HG03139 (cell line): ENCODE measurements at regions not wholly inside any gene's neighbourhood (a gene's known extent, or its start where the extent isn't known, plus 50 kb on each side); places are given as distances from the start of the nearest gene placed in this dataset.
"Not testable (repeated sequence)": the region's sequence is repeated elsewhere in the genome, so short reads cannot be mapped to it uniquely, and the experiment has no call there.

Experiments
- ATAC-seq: cut with Tn5 transposase; IDR thresholded peaks from one replicate; pipeline ENCODE4 v1.9.1; 2021; ENCODE audit not compliant: unreplicated experiment

GRCh38 chr20:47925593-47925992, 140.3 kb upstream of the SULF2 start:
- ATAC-seq: no peak

GRCh38 chr20:47922269-47922668, 137.0 kb upstream of the SULF2 start:
- ATAC-seq: no peak

DNA sequence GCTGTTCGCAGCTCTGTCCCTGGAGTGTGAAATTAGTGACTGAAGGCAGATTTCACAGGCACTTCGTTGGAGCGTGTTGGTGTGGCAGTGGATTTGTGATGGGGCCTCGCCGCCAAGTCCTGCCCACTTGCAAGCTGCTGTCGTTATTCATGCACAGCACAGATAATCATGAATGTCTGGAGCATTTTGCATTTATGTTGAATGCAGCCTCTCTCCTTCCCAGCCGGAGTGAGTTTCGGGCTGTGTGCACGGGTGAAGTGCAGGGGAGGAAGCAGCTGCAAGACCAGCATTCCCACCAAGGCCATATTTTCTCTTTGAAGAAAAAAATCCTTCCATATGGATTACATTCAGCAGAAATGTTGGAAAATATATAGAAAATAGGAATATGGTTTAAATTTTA, 136.5 kb upstream of the SULF2 start:
- ATAC-seq: not testable (repeated sequence)

DNA sequence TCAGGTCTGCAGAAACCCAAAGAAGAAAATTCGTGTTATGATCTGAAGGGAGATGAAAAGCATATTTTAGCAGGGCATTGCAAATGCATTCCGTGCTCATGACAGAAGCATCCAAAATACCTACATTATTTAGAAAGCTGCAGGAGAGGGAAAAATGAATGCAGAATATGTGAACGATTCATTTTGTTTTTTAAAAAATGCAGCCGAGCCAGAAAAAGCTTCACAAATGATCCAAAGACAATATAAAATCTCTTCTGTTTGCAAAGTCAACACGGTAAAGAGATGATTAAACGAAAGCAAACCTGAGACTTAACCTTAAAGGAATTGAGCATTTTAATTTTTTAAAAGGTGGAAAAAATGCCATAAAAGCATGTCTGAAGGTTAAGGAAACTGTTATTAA, 136.1 kb upstream of the SULF2 start:
- ATAC-seq: no peak

- no peak for ATAC-seq
These were observed 132.3 kb upstream of the SULF2 start for GRCh38 chr20:47917549-47918070.

- ATAC-seq: no peak
These were observed 130.2 kb upstream of the SULF2 start for GRCh38 chr20:47915495-47915894.

GRCh38 chr20:47914792-47915191, 129.5 kb upstream of the SULF2 start:
- ATAC-seq: no peak

DNA sequence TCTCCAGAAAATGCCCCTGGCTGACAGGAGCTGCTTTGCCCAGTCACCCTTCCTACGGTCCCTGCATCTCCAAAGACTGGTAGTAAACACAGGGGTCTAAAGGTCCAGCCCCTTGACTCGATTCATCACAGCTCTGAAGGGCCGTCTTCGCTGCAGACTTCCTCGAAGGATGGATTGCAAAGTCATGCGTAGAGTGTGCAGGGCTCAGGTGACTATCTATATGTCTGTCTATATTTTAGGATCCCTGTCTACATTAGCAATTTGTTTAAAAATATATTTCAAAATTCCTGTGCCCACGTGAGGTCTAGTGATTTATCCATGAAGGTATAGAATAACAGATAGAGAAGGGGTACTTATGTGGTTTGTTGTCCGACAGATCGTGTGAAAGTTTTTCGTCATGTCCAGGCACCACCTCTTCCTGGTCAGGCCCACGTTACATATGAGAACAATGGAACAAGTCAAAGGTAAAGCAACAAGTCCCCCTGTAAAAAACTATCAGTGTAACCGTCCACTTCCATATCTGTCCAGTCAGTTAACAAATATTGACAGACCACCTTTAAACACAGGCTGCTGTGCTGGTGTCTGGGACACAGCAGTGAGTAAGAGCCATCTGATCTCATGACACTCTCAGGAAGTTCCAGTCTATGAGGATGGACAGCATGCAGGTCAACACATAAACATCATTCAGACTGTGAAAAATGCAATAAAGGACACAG, 127.7 kb upstream of the SULF2 start:
- ATAC-seq: not testable (repeated sequence)

DNA sequence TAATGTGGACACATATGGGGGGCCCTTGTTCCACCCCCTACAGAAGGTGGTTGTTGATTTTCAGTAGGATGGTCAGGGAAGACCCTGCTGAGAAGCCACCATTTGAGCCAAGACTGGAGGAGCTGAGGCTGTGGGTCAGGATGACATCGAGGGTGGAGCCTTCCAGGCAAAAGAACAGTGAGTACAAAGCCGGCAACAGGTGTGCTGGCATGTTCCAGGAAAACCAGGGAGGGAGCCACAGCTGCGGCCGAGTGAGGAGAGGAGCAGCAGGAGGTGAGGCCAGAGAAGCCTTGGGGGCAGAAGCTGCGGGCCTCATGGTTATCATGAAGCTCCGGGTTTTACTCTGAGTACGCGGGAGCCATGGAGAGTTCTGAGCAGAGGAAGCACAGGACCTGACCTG, 126.9 kb upstream of the SULF2 start:
- not testable (repeated sequence) for ATAC-seq

- ATAC-seq: not testable (repeated sequence)
These were observed 124.6 kb upstream of the SULF2 start for GRCh38 chr20:47909696-47910369.

DNA sequence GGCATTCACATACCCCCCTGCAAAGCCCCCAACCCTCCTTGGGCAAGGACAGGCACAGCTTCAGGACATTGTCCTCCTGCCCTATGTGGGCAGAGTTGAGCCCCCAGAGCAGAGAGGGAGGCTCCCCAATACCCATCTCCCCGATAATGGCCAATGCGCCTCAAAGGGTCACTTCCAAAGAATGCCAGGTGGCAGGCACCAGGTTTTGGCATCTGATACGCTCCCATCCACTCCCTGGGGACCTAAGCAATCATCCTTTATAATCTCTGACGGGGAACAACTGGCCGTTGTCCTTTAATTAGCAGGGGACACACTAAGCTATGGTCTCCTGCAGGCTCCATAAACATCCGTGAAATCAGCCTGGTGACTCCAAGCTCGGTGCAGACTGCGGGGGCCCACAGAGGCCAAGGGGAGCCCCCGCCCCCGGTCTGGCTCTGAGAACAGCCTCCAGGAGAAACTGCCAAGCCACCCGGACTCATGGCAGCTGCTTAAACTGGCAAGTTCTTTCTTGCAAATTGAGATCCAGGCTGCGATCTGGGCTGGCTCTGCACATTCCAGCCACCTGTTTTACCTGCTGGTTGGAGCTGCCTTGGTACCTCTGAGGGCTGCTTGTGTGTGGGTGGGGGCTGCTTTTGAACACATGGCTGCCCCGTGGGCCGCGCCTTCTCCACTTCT, 123.2 kb upstream of the SULF2 start:
- not testable (repeated sequence) for ATAC-seq

DNA sequence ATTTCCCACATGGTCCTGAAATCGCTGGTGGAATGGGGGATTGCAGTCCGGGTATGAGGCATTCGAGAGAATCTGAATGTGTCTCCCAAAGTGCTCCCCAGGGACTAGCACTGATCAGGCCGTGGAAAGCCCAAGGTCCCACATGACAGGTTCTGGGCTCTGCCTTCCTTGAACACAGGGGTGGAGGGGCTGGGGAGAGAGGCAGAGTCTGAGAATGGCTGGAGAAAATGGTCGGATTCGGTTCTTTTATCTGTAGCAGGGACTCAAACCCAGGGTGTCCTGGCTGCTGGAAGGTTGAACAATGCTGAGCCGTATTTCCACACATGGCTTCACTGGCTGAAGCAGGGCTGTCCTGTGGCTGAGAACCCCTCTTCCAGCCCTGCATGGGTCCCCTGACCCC, 122.7 kb upstream of the SULF2 start:
- ATAC-seq: not testable (repeated sequence)

GRCh38 chr20:47907031-47907675, 121.9 kb upstream of the SULF2 start:
- ATAC-seq: no peak

GRCh38 chr20:47906348-47906660, 121.0 kb upstream of the SULF2 start:
- ATAC-seq: no peak

DNA sequence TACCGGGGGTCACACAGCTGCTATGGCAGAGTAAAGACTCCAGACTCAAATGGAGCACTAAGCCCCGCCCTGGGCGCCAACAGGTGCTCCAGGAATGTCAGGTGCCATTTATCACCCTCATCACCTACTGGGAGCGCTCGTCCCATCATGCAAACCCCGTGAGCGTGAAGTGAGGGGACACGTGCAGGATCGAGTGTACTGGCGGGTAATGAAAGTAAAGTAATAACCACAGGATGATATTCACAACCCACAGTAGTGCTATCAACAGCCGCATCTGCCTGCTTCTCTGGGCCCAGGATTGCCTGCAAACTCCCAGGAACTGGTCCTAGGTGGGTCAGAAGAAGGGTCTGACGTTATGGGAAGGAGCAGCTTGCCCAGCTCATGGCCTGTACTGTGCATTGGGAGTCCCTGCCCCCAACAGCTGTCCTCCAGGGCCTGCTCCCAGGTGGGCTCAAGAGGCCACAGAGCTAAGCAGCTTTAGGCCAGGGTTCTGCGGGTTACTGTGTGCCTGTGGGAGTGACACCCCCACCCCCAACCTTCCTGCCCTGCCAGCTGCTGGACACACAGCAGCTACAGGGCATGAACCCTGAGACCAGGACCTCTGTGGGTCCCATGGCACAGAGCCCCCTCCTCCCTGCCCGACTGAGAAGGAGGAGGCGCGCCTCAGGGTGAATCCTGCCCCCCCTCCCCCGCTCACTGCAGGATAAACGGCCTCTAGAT, 120.5 kb upstream of the SULF2 start:
- no peak for ATAC-seq

- ATAC-seq: not testable (repeated sequence)
These were observed 117.7 kb upstream of the SULF2 start for GRCh38 chr20:47903009-47903408.

GRCh38 chr20:47899313-47899712, 114.0 kb upstream of the SULF2 start:
- ATAC-seq: not testable (repeated sequence)

DNA sequence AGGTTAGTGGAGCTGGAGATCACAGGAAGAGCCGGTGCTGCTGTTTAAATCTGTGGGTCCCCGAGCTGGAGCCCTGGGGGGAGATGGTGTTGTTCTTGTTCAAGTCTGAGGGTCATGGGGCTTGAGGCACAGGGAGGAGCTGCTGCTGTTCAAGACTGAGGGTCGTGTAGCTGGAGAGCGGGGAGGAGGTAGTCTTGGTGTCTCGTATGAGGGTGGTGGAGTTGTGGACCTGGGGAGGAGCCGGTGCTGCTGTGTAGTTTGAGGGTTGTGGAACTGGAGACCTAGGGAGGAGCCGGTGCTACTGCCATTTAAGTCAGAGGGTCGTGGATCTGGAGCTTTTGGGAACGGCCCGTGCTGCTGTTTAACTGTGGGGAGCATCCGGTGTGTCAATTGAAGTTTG, 112.2 kb upstream of the SULF2 start:
- ATAC-seq: no peak

GRCh38 chr20:47892681-47893080, 107.4 kb upstream of the SULF2 start:
- not testable (repeated sequence) for ATAC-seq

DNA sequence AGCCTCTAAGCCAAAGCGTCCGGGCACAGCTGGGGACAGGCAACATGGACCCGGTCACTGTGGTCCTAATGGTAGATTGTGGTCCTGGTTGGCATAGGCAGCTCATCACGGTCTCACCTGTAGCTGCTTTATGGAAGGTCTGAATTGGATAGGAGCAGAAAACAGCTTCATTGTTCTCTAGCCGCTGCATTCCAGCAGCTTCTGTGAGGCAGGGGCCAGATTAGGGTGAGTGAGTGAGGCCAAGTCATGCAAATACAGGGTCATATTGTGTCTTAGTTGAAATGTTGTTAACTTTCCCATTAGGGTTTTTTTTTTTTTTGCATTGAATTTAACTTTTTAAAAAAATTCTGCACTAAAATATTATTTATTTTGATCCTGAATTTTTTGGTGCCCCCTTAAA, 105.4 kb upstream of the SULF2 start:
- ATAC-seq: not testable (repeated sequence)

- not testable (repeated sequence) for ATAC-seq
These were observed 104.5 kb upstream of the SULF2 start for GRCh38 chr20:47889751-47890150.
